GM19328 (cell line): ENCODE measurements at regions not wholly inside any gene's neighbourhood (a gene's known extent, or its start where the extent isn't known, plus 50 kb on each side); places are given as distances from the start of the nearest gene placed in this dataset.

Experiments
- ATAC-seq: cut with Tn5 transposase; IDR thresholded peaks from one replicate; pipeline ENCODE4 v1.9.1; 2021; ENCODE audit warnings: mild to moderate bottlenecking, moderate library complexity; ENCODE audit not compliant: unreplicated experiment

DNA sequence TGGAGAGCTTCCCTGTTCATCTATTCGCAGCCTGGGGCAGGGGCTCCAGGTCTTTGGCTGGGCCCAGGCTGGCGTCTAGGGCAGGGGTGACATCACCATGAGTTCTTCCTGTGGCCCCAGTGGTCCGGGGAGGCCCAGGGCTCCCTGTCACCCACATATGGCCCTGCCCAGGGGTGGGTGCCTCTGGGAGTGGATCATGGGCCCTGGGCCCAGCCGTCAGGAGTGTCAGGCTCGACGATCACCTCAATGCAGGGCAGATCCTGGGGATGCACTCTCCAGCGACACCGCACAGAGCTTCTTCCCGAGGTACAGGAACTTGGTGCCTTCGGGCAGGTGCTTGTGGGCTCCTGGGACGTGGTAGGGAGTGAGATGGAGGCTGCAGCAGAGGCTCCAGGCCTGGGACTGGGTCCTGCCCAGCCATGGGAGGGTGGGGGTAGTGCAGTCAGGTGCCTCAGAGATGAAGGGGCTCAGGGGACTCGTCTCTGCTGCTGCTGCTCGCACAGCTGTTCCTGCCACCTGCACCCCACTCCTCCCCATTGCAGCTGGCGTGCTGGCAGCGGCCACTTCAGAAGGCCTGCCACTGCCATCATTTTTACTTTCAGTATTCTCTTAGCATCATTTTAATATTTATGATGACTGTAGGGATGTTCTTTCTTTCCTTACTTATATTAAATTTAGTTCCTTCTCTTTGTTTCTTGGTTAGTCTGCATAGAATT is 196.0 kb upstream of the VRK2 start:
- ATAC-seq, result no peak

DNA sequence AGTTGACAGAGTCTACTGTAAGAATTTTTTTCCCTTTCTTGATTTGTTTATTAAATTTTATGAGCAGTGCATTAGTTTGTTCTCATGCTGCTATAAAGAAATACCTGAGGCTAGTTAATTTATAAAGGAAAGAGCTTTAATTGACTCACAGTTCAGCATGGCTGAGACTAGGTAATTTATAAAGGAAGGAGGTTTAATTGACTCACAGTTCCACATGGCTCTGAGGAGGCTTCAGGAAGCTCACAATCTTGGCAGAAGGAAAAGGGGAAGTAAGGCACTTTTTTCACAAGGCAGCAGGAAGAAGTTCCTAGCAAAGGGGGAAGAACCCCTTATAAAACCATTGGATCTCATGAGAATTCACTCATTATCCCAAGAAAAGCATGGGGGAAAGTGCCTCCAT is 191.4 kb upstream of the VRK2 start:
- no peak for ATAC-seq

DNA sequence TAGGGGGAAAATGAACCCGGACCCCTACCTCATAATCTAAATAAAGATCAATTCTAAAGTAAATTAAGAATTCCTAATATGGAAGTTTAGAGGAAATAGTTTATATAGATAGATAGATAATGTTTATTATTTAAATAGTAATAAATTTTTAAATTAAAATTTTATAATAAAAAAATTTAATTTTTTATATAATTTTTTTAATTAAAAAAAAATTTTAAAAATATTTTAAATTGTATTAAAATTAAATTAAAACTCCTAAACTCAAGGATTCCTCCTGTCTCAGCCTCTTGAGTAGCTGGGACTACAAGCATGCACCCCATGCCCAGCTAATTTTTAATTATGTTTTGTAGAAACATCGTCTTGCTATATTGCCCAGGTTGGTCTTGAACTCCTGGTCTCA is 186.9 kb upstream of the VRK2 start:
- no peak for ATAC-seq

- ATAC-seq, result no peak
These were observed 184.5 kb upstream of the VRK2 start for GRCh38 chr2:57862153-57862552.

DNA sequence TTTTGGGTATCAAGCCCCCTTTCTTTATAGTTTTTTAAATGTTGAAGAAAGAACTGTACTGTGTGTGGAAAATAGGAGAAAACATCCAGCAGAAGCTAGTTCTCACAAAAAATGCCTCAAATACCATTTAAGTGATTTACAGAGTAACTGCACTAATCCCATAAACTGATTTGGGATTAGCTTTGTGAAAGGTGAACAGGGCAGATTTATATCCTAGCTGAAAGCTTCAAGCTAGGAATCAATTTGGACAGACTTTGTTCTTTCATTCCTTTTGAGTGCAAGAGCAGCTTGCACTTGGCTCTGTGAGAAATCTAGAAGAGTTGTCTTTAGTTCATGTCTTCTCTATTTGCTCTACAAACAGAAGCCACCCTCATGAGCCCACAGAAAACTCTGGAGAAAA is 183.9 kb upstream of the VRK2 start:
- no peak for ATAC-seq

DNA sequence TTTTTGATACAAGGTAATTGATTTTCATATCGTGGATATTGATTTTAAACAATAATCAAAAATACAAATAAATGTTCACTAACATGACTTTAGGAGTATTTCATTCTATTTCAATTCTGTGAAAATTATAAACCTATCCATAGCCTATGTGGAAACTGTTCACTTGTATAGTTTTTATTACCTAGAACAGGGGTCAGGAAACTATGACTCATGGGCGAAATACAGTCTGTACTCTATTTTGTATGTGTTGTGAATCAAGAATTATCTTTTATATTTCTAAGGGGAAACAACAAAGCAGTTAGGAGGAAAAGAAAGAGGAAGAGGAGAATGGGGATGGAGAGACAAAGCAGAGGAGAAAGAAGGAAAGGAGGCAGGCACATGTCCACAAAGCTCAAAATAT is 181.7 kb upstream of the VRK2 start:
- no peak for ATAC-seq

GRCh38 chr2:57867730-57868129 is 178.9 kb upstream of the VRK2 start:
- no peak for ATAC-seq

- no peak for ATAC-seq
These were observed 177.9 kb upstream of the VRK2 start for GRCh38 chr2:57868619-57869139.

- no peak for ATAC-seq
These were observed 176.8 kb upstream of the VRK2 start for GRCh38 chr2:57869758-57870344.

GRCh38 chr2:57876313-57876712 is 170.3 kb upstream of the VRK2 start:
- ATAC-seq, result no peak

DNA sequence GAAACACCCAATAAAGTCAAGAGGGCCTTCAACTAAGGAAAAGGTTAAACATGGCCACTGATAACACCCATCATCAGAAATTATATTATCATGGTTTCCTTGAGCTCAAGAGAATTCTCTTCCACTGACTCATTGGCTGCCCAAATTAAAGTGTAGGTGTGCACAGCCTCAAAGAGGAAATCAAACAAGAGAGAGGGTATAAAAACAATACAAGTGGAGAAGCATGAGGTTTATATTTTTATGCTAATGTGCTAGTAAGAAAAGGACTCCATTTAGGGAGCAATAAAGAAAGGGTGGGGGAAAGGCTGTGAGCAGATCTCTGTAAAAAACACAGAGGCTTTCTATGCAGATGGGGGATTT is 168.8 kb upstream of the VRK2 start:
- ATAC-seq, result no peak

GRCh38 chr2:57878171-57878865 is 168.3 kb upstream of the VRK2 start:
- no peak for ATAC-seq

DNA sequence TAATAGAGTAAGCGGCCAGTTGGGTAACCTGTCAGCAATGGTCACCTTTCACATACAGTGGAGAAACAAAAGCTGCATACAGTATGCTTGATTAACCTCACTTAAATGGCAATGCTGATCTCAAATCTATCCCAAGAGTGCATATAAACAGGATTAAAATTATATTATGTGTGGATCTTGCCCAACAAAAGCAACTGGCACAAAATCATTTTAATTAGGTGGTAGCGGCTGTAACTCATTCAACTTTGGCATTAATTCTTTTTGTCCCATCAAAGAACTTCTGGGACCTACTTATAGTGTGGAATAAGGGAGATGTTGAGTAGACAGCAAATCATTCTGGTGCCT is 167.8 kb upstream of the VRK2 start:
- no peak for ATAC-seq

DNA sequence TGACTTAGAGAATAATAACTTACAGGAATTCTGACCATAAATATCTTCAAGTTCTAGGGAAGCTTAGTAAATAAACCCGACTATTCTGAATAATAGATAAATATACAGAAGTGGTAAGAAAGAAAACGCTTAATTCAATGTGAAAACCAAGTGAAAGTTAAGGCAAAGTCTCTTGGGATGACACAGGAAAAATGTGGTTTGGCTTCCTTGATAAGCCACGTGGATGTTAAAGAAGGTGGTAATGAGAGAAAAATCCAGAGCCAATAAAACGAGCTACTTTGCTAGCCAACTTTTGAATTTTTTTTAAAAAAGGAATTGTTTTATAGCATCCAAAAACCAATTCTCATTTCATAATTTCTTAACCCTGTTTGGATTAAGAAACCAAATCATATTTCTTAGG is 166.2 kb upstream of the VRK2 start:
- no peak for ATAC-seq

GRCh38 chr2:57880967-57881366 is 165.6 kb upstream of the VRK2 start:
- ATAC-seq, result no peak

- no peak for ATAC-seq
These were observed 164.4 kb upstream of the VRK2 start for GRCh38 chr2:57881998-57882888.

- ATAC-seq, result no peak
These were observed 163.6 kb upstream of the VRK2 start for GRCh38 chr2:57882895-57883515.

- no peak for ATAC-seq
These were observed 162.3 kb upstream of the VRK2 start for GRCh38 chr2:57884281-57884680.

DNA sequence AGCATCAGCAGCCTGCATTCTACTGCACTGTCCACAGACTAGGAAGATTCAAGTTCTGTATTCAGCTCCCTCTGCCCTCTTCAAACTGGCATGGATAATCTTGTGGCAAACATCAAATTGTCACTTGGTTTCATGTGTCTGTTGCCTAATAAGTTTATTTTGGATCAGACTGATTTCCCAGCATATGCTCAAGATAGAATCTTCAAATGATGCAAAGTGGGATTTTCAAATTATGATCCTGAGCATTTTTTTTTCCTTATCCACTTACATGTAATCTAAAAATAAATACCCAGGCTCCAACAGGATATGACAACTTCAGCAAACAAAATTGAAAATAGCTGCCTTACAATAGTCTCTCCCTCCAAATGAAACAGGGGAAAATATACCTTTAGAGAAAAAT is 160.9 kb upstream of the VRK2 start:
- ATAC-seq, result no peak

- ATAC-seq, result no peak
These were observed 160.3 kb upstream of the VRK2 start for GRCh38 chr2:57886161-57886786.
